ENCODE measurements at regions not wholly inside any gene's neighbourhood (a gene's known extent, or its start where the extent isn't known, plus 50 kb on each side); places are given as distances from the start of the nearest gene placed in this dataset.

DNA sequence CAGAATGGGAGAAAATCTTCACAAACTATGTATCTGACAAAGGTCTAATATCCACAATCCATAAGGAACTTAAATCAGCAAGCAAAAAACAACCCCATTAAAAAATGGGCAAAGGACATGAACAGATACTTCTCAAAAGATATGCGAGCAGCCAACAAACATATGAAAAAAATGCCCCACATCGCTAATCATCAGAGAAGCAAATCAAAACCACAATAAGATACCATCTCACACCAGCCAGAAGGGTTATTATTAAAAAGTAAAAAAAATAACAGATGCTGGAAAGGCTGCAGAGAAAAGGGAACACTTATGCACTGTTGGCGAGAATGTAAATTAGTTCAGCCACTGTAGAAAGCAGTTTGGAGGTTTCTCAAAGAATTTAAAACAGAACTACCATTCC is 80.2 kb upstream of the ATP11B start:
- TF ChIP-seq, protein P1, sequence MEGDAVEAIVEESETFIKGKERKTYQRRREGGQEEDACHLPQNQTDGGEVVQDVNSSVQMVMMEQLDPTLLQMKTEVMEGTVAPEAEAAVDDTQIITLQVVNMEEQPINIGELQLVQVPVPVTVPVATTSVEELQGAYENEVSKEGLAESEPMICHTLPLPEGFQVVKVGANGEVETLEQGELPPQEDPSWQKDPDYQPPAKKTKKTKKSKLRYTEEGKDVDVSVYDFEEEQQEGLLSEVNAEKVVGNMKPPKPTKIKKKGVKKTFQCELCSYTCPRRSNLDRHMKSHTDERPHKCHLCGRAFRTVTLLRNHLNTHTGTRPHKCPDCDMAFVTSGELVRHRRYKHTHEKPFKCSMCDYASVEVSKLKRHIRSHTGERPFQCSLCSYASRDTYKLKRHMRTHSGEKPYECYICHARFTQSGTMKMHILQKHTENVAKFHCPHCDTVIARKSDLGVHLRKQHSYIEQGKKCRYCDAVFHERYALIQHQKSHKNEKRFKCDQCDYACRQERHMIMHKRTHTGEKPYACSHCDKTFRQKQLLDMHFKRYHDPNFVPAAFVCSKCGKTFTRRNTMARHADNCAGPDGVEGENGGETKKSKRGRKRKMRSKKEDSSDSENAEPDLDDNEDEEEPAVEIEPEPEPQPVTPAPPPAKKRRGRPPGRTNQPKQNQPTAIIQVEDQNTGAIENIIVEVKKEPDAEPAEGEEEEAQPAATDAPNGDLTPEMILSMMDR (IDR thresholded peaks at IDR 0.05), result no peak
- no peak for TF ChIP-seq POLR2A (IDR thresholded peaks at IDR 0.05)

Measured in vagina (tissue), 2 donors.